Fibroblast of lung (primary cell): ENCODE measurements at regions not wholly inside any gene's neighbourhood (a gene's known extent, or its start where the extent isn't known, plus 50 kb on each side); places are given as distances from the start of the nearest gene placed in this dataset.

Experiments
- DNase-seq, 2 donors: peaks; one replicate each; pipeline versions ENCODE4 v3.0.0 to v3.0.0-alpha.2; 2010; ENCODE audit warnings: low read depth in 2 of 2
- H2AFZ ChIP-seq: 2 replicates; pipeline ENCODE4 v1.5.1; 2012; ENCODE audit warnings: low read length, control low read depth, inconsistent platforms
- H3K27ac ChIP-seq: 2 replicates; pipeline ENCODE4 v1.5.1; 2011; ENCODE audit warnings: low read length, control low read depth; ENCODE audit not compliant: insufficient read depth
- H3K27me3 ChIP-seq: 2 replicates; pipeline ENCODE4 v1.5.1; 2011; ENCODE audit warnings: mild to moderate bottlenecking, low read length; ENCODE audit not compliant: control insufficient read depth, insufficient read depth
- H3K36me3 ChIP-seq: 2 replicates; pipeline ENCODE4 v1.5.1; 2011; ENCODE audit warnings: low read length; ENCODE audit not compliant: control insufficient read depth, insufficient read depth
- H3K4me1 ChIP-seq: 2 replicates; pipeline ENCODE4 v1.5.1; 2011; ENCODE audit warnings: low read length; ENCODE audit not compliant: control insufficient read depth, insufficient read depth; ENCODE audit errors: extremely low read depth
- H3K4me2 ChIP-seq: 2 replicates; pipeline ENCODE4 v1.5.1; 2011; ENCODE audit warnings: low read length, control low read depth; ENCODE audit not compliant: insufficient read depth; ENCODE audit errors: extremely low read depth
- H3K4me3 ChIP-seq, 4 experiments: fragments of 200-600 bp in 1 of 4; sonication (generic) in 1 of 4; replicated peaks in 1 of 4; 2 replicates each; pipeline ENCODE4 v1.5.1; 2011 to 2016; ENCODE audit warnings: low read length in 4 of 4, low read depth in 3 of 4, mild to moderate bottlenecking in 3 of 4, control low read depth in 2 of 4, inconsistent platforms in 1 of 4, mixed read lengths in 1 of 4; ENCODE audit not compliant: insufficient read depth in 1 of 4; ENCODE audit errors: control extremely low read depth in 1 of 4
- H3K79me2 ChIP-seq: 2 replicates; pipeline ENCODE4 v1.5.1; 2012; ENCODE audit warnings: mild to moderate bottlenecking, low read length, inconsistent platforms; ENCODE audit not compliant: control insufficient read depth, insufficient read depth
- H3K9ac ChIP-seq: 2 replicates; pipeline ENCODE4 v1.5.1; 2011; ENCODE audit warnings: mild to moderate bottlenecking, low read length, control low read depth; ENCODE audit not compliant: insufficient read depth
- H3K9me3 ChIP-seq: 2 replicates; pipeline ENCODE4 v1.5.1; 2012; ENCODE audit warnings: low read depth, low read length; ENCODE audit not compliant: control insufficient read depth, insufficient read depth
- H4K20me1 ChIP-seq: 2 replicates; pipeline ENCODE4 v1.5.1; 2011; ENCODE audit warnings: low read length; ENCODE audit not compliant: control insufficient read depth, insufficient read depth; ENCODE audit errors: extremely low read depth
- EZH2 ChIP-seq: IDR thresholded peaks from 2 replicates; pipeline ENCODE4 v1.5.1; 2012; ENCODE audit warnings: low read length, control low read depth, mild to moderate bottlenecking; ENCODE audit errors: missing control alignments
- TF ChIP-seq, protein P1 (sequence below), 2 donors: IDR thresholded peaks in 1 of 2; conservative IDR thresholded peaks in 1 of 2; 1 replicate in 1 of 2; 2 replicates in 1 of 2; pipeline ENCODE4 v1.5.1; 2011 to 2012; ENCODE audit warnings: low read length in 2 of 2, control low read depth in 1 of 2, inconsistent platforms in 1 of 2, low read depth in 1 of 2, mild to moderate bottlenecking in 1 of 2

DNA sequence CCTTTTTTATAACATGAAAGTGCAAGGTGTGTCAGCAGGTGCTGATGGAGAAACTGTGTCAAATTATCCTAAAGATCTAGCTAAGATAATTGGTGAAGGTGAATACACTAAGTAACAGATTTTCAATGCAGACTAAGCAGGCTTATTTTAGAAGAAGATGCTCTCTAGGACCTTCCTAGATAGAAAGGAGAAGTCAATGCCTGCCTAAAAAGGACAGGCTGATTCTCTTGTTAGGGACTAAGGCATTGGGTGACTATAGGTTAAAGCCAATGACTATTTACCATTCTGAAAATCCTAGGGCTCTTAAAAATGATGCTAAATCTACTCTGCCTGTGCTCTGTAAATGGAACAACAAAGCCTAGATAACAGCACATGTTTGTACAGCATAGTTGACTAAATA is 1682.4 kb downstream of the MAT2B start:
- Histone ChIP-seq H2AFZ (no peak overlapping the region), H3K9me3 (no peaks in the 10 kb centered on the region), H3K79me2 (no peaks in the 10 kb centered on the region), H3K27ac (no peak overlapping the region), H3K27me3 (no peaks in the 10 kb centered on the region), H3K36me3 (no peaks in the 10 kb centered on the region), H3K4me3 (no peak overlapping the region), H3K4me2 (no peak overlapping the region), H3K9ac (no peak overlapping the region), H4K20me1 (no peaks in the 10 kb centered on the region), H3K4me1 (no peaks in the 10 kb centered on the region)
- TF ChIP-seq, protein P1, sequence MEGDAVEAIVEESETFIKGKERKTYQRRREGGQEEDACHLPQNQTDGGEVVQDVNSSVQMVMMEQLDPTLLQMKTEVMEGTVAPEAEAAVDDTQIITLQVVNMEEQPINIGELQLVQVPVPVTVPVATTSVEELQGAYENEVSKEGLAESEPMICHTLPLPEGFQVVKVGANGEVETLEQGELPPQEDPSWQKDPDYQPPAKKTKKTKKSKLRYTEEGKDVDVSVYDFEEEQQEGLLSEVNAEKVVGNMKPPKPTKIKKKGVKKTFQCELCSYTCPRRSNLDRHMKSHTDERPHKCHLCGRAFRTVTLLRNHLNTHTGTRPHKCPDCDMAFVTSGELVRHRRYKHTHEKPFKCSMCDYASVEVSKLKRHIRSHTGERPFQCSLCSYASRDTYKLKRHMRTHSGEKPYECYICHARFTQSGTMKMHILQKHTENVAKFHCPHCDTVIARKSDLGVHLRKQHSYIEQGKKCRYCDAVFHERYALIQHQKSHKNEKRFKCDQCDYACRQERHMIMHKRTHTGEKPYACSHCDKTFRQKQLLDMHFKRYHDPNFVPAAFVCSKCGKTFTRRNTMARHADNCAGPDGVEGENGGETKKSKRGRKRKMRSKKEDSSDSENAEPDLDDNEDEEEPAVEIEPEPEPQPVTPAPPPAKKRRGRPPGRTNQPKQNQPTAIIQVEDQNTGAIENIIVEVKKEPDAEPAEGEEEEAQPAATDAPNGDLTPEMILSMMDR (conservative IDR thresholded peaks at IDR 0.05 in 1 of 2, IDR thresholded peaks at IDR 0.05 in 1 of 2; ENCODE audit: low read depth in 1 of 2, low read length in 2 of 2) = no peak
- no peak for DNase-seq

DNA sequence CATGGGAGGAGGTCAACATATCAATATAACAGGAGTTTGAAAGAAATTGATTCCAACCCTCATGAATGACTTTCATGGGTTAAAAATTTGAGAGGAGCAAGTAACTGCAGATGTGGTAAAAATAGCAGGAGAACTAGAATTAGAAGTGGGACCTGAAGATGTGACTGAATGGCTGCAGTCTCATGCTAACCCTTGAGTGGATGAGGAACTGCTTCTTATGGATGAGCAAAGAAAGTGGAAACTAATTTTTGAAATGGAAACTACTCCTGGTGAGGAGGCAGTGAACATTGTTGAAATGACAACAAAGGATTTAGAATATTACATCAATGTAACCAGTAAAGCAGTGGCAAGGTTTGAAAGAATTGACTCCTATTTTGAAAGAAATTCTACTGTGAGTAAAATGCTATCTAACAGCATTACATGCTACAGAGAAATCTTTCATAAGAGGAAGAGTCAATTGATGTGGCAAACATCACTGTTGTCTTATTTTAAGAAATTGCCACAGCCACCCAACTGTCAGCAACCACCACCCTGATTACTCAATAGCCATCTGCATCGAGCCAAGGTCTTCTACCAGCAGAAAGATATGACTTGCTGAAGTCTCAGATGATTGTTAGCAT is 1683.2 kb downstream of the MAT2B start:
- Histone ChIP-seq H3K79me2 (no peaks in the 10 kb centered on the region), H3K9ac (no peak overlapping the region), H3K4me2 (no peak overlapping the region), H3K9me3 (no peaks in the 10 kb centered on the region), H3K4me3 (no peak overlapping the region), H3K27ac (no peak overlapping the region), H4K20me1 (no peaks in the 10 kb centered on the region), H3K27me3 (no peaks in the 10 kb centered on the region), H3K4me1 (no peaks in the 10 kb centered on the region), H2AFZ (no peak overlapping the region), H3K36me3 (no peaks in the 10 kb centered on the region)
- DNase-seq = no peak
- TF ChIP-seq, protein P1 (conservative IDR thresholded peaks at IDR 0.05 in 1 of 2, IDR thresholded peaks at IDR 0.05 in 1 of 2; ENCODE audit: low read depth in 1 of 2, low read length in 2 of 2) = no peak
- TF ChIP-seq EZH2 = no peak

DNA sequence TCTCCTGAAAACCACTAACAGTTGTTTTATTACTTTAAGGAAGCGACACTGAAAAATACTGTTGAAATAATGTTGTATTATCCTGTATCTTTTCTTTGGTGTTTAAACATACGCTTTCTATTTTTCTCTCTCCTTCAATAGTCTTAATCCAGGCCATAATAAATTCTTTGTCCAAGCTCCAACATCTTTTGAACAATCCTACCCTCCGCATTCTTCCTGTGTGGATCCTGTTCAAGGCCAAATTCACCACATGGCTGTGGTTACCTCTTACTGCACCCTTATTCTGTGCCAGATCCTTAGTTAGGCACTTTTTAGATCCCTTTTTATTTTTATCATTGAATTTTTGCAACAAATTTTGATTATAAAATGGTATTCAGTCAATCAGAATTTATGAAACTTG is 1691.5 kb downstream of the MAT2B start:
- Histone ChIP-seq H3K4me1 (no peaks in the 10 kb centered on the region), H3K27me3 (no peaks in the 10 kb centered on the region), H3K36me3 (no peaks in the 10 kb centered on the region), H2AFZ (no peak overlapping the region), H4K20me1 (no peaks in the 10 kb centered on the region), H3K4me2 (no peak overlapping the region), H3K9me3 (no peaks in the 10 kb centered on the region), H3K9ac (no peak overlapping the region), H3K27ac (no peak overlapping the region), H3K4me3 (no peak overlapping the region), H3K79me2 (no peaks in the 10 kb centered on the region)
- DNase-seq = peak in 1 of 2 donors; percentile 51
- TF ChIP-seq, protein P1 (conservative IDR thresholded peaks at IDR 0.05 in 1 of 2, IDR thresholded peaks at IDR 0.05 in 1 of 2; ENCODE audit: low read depth in 1 of 2, low read length in 2 of 2) = no peak
- TF ChIP-seq EZH2 = no peak
